HCT116 (cell line): ENCODE measurements at regions not wholly inside any gene's neighbourhood (a gene's known extent, or its start where the extent isn't known, plus 50 kb on each side); places are given as distances from the start of the nearest gene placed in this dataset.

Experiments
- ATAC-seq: fragments of 200-7000 bp; cut with Tn5 transposase; 2 replicates; pipeline ENCODE4 v1.9.1; 2020; ENCODE audit warnings: mild to moderate bottlenecking, moderate library complexity
- BruUV-seq: library from RNA; stranded (reverse); fragments of 400-500 nt; replicated peaks from 2 replicates; lab custom pipeline; 2021; lab: Mats Ljungman, UMichigan
- CTCF ChIA-PET: fragments of 300-600 bp; sonication (Branson Sonifier 250); formaldehyde crosslinking; loops from one replicate; lab custom pipeline; 2021; ENCODE audit warnings: antibody characterized with exemption; lab: Charles Lee
- POLR2A ChIA-PET: fragments of 300-600, 350-600 bp; sonication (Branson Sonifier 250); formaldehyde crosslinking; loops from one replicate; lab custom pipeline; 2021; ENCODE audit warnings: antibody characterized with exemption; lab: Charles Lee
- RAD21 ChIA-PET, 2 experiments: fragments of 300-600 bp; sonication (Branson Sonifier 250); formaldehyde crosslinking; loops; one replicate each; lab custom pipeline; 2023; ENCODE audit warnings: low total read pairs in 2 of 2; ENCODE audit not compliant: uncharacterized antibody in 2 of 2, unreplicated experiment in 2 of 2, low non-redundant PET in 1 of 2; lab: Charles Lee
- DNase-seq: peaks from one replicate; pipeline ENCODE4 v3.0.0-alpha.2; 2010; ENCODE audit warnings: low read depth, low spot score
- H2AFZ ChIP-seq: fragments of 200-600 bp; shearing (Covaris generic), sonication (generic); 2 replicates; pipeline ENCODE4 v1.6.1; 2017; ENCODE audit warnings: low read depth, mixed run types, mixed read lengths, antibody characterized with exemption, low read length; ENCODE audit not compliant: poor library complexity, severe bottlenecking
- H3K27ac ChIP-seq: 2 replicates; pipeline ENCODE4 v1.5.1; 2012; ENCODE audit warnings: low read depth, low read length
- H3K27me3 ChIP-seq: fragments of 200-600 bp; sonication (generic); 2 replicates; pipeline ENCODE4 v1.6.1; 2016; ENCODE audit warnings: mixed run types, low read length, mixed read lengths; ENCODE audit not compliant: insufficient read depth
- H3K36me3 ChIP-seq, 2 experiments: fragments of 200-500 bp in 1 of 2; fragments of 200-600 bp in 1 of 2; sonication (Bioruptor generic) in 1 of 2; sonication (generic) in 1 of 2; 2 replicates each; pipeline versions ENCODE4 v1.5.1 to v1.6.1; 2014 to 2016; ENCODE audit warnings: low read length in 2 of 2, inconsistent platforms in 1 of 2, mixed read lengths in 1 of 2, mixed run types in 1 of 2; ENCODE audit not compliant: insufficient read depth in 2 of 2, control insufficient read depth in 1 of 2
- H3K4me1 ChIP-seq, 2 experiments: fragments of 200-600 bp in 1 of 2; sonication (generic) in 1 of 2; 2 replicates each; pipeline versions ENCODE4 v1.5.1 to v1.6.1; 2012 to 2017; ENCODE audit warnings: low read length in 2 of 2, inconsistent platforms in 1 of 2, mild to moderate bottlenecking in 1 of 2, mixed read lengths in 1 of 2, mixed run types in 1 of 2, moderate library complexity in 1 of 2; ENCODE audit not compliant: insufficient read depth in 2 of 2, control insufficient read depth in 1 of 2
- H3K4me2 ChIP-seq: fragments of 200-600 bp; sonication (generic); 2 replicates; pipeline ENCODE4 v1.6.1; 2017; ENCODE audit warnings: mixed run types, low read length, mixed read lengths
- H3K4me3 ChIP-seq, 2 experiments: fragments of 200-600 bp in 1 of 2; sonication (generic) in 1 of 2; replicated peaks in 1 of 2; 2 replicates each; pipeline ENCODE4 v1.5.1; 2011 to 2016; ENCODE audit warnings: low read length in 2 of 2, control low read depth in 1 of 2, low read depth in 1 of 2, mild to moderate bottlenecking in 1 of 2, mixed read lengths in 1 of 2, mixed run types in 1 of 2
- H3K79me2 ChIP-seq: fragments of 200-600 bp; sonication (generic); 2 replicates; pipeline ENCODE4 v1.6.1; 2017; ENCODE audit warnings: mild to moderate bottlenecking, mixed run types, low read length, moderate library complexity, mixed read lengths; ENCODE audit not compliant: insufficient read depth
- H3K9ac ChIP-seq: fragments of 200-600 bp; sonication (generic); 2 replicates; pipeline ENCODE4 v1.6.1; 2016; ENCODE audit warnings: low read length, mixed read lengths
- H3K9me2 ChIP-seq: fragments of 200-600 bp; sonication (generic), shearing (Covaris generic); 2 replicates; pipeline ENCODE4 v1.6.1; 2017; ENCODE audit warnings: mixed run types, mild to moderate bottlenecking, moderate library complexity; ENCODE audit not compliant: insufficient read depth
- H3K9me3 ChIP-seq, 2 experiments: fragments of 200-500 bp in 1 of 2; fragments of 200-600 bp in 1 of 2; sonication (Bioruptor generic) in 1 of 2; sonication (generic) in 1 of 2; 2 replicates each; pipeline ENCODE4 v1.6.1; 2014 to 2017; ENCODE audit warnings: low read length in 2 of 2, mixed read lengths in 2 of 2, inconsistent platforms in 1 of 2, low read depth in 1 of 2, mild to moderate bottlenecking in 1 of 2, mixed run types in 1 of 2, moderate library complexity in 1 of 2; ENCODE audit not compliant: control insufficient read depth in 1 of 2, insufficient read depth in 1 of 2
- H4K20me1 ChIP-seq: fragments of 200-600 bp; sonication (generic), shearing (Covaris generic); 2 replicates; pipeline ENCODE4 v1.6.1; 2017; ENCODE audit warnings: mixed run types, mild to moderate bottlenecking, moderate library complexity; ENCODE audit not compliant: insufficient read depth
- EGR1 ChIP-seq: IDR thresholded peaks from 2 replicates; pipeline ENCODE4 v1.6.1; 2012; ENCODE audit warnings: low read depth
- EZH2 ChIP-seq: fragments of 200-600 bp; sonication (generic); IDR thresholded peaks from 2 replicates; pipeline ENCODE4 v1.6.1; 2017; ENCODE audit warnings: antibody characterized with exemption, mixed run types
- REST ChIP-seq: IDR thresholded peaks from 2 replicates; pipeline ENCODE4 v1.6.1; 2012; ENCODE audit warnings: low read depth
- SIN3A ChIP-seq: IDR thresholded peaks from 2 replicates; pipeline ENCODE4 v1.6.1; 2012; ENCODE audit warnings: low read depth
- TCF7L2 ChIP-seq: IDR thresholded peaks from 2 replicates; pipeline ENCODE4 v1.7.0; 2011; ENCODE audit warnings: borderline replicate concordance, inconsistent platforms; ENCODE audit not compliant: insufficient read depth, insufficient read length; ENCODE audit errors: extremely low read depth
- ZBTB33 ChIP-seq: IDR thresholded peaks from 2 replicates; pipeline ENCODE4 v1.6.1; 2011; ENCODE audit warnings: mild to moderate bottlenecking, low read length, moderate library complexity; ENCODE audit not compliant: insufficient replicate concordance; ENCODE audit errors: extremely low read depth
- ZFX ChIP-seq: fragments of 450-650 bp; IDR thresholded peaks from 2 replicates; pipeline ENCODE4 v1.6.1; 2017
- intact Hi-C: fragments of 100-400 bp; cut with micrococcal nuclease; formaldehyde crosslinking; loops from 2 replicates; pipeline ENCODE4 v1.10.0; 2022

- no peak overlapping the region for H3K27ac ChIP-seq
- CTCF ChIA-PET: interaction anchor here (0.6 kb wide), 1 partner anchor 207 kb away, joined by 3 read pairs; no protein-coding TSS in a partner anchor
- BruUV-seq: no TSS peak
- no peaks in the 10 kb centered on the region for H4K20me1 ChIP-seq
- H3K79me2 ChIP-seq: no peaks in the 10 kb centered on the region
- RAD21 ChIA-PET: no interaction called here
- ATAC-seq: no peak
- TF ChIP-seq TCF7L2 (no peak), ZBTB33 (no peak), ZFX (no peak), EZH2 (no peak), EGR1 (no peak), SIN3A (no peak), REST (no peak)
- no peaks in the 10 kb centered on the region for H3K9me3 ChIP-seq
- no peak overlapping the region for H2AFZ ChIP-seq
- no peak overlapping the region for H3K4me2 ChIP-seq
- intact Hi-C loops: no loop called here
- H3K9me2 ChIP-seq: no peaks in the 10 kb centered on the region
- no peaks in the 10 kb centered on the region for H3K4me1 ChIP-seq
- H3K9ac ChIP-seq: no peak overlapping the region
- no peaks in the 10 kb centered on the region for H3K27me3 ChIP-seq
- POLR2A ChIA-PET: no interaction called here
- H3K36me3 ChIP-seq: no peaks in the 10 kb centered on the region
- no peak for DNase-seq
- H3K4me3 ChIP-seq: no peak overlapping the region
Observed at GRCh38 chr3:144877356-144877755, 905.7 kb downstream of the DIPK2A start.
